GM12873 (cell line): ENCODE measurements at regions not wholly inside any gene's neighbourhood (a gene's known extent, or its start where the extent isn't known, plus 50 kb on each side); places are given as distances from the start of the nearest gene placed in this dataset.

ENCODE experiments used
- CTCF ChIP-seq: IDR thresholded peaks from 2 replicates; pipeline ENCODE4 v1.5.1; 2012; ENCODE audit warnings: low read depth, mild to moderate bottlenecking, moderate library complexity, low read length, control low read depth; ENCODE audit not compliant: insufficient read depth; ENCODE audit errors: missing control alignments

GRCh38 chr7:96784597-96784996 is 75.0 kb upstream of the SEM1 start:
- no peak for TF ChIP-seq CTCF

- no peak for TF ChIP-seq CTCF
Observed at GRCh38 chr7:96786261-96786997, 76.8 kb upstream of the SEM1 start.

- no peak for TF ChIP-seq CTCF
Observed at GRCh38 chr7:96786998-96787395, 77.4 kb upstream of the SEM1 start.

- no peak for TF ChIP-seq CTCF
Observed at GRCh38 chr7:96789914-96790313, 80.3 kb upstream of the SEM1 start.

- no peak for TF ChIP-seq CTCF
Observed at GRCh38 chr7:96792115-96792514, 82.5 kb upstream of the SEM1 start.

GRCh38 chr7:96794063-96794462 is 84.4 kb upstream of the SEM1 start:
- TF ChIP-seq CTCF, result no peak

GRCh38 chr7:96800122-96800521 is 90.5 kb upstream of the SEM1 start:
- no peak for TF ChIP-seq CTCF

- no peak for TF ChIP-seq CTCF
Observed at GRCh38 chr7:96800824-96801223, 91.2 kb upstream of the SEM1 start.
